Right lobe of liver (tissue), 4 donors: ENCODE measurements at regions not wholly inside any gene's neighbourhood (a gene's known extent, or its start where the extent isn't known, plus 50 kb on each side); places are given as distances from the start of the nearest gene placed in this dataset.

Source experiments
- CTCF ChIP-seq, 4 donors: fragments of 200-600 bp in 3 of 4; fragments of 450-650 bp in 1 of 4; IDR thresholded peaks; one replicate each; pipeline versions ENCODE4 v1.5.1 to v1.8.0; 2016 to 2022; ENCODE audit warnings: antibody characterized with exemption in 4 of 4, mild to moderate bottlenecking in 2 of 4
- POLR2A ChIP-seq: fragments of 450-650 bp; IDR thresholded peaks from one replicate; pipeline ENCODE4 v1.6.1; 2017; ENCODE audit warnings: antibody characterized with exemption, mild to moderate bottlenecking
- donor health status: DM: no; HTN: no; CAD: no.
- donor health status: DM: no; HTN: no; CAD: no.
- donor health status: DM: no; HTN: yes; CAD: no.

GRCh38 chr4:29536745-29537144 is 1183.4 kb upstream of the PCDH7 start:
- TF ChIP-seq CTCF (IDR thresholded peaks at IDR 0.05) = no peak
- no peak for TF ChIP-seq POLR2A
